SK-N-MC (cell line): ENCODE measurements at regions not wholly inside any gene's neighbourhood (a gene's known extent, or its start where the extent isn't known, plus 50 kb on each side); places are given as distances from the start of the nearest gene placed in this dataset.

Experiments used
- EZH2 ChIP-seq: fragments of 200-600 bp; sonication (generic); IDR thresholded peaks from one replicate; pipeline ENCODE4 v1.6.1; 2017; ENCODE audit warnings: antibody characterized with exemption
- FOXP2 ChIP-seq: optimal IDR thresholded peaks from 2 replicates; pipeline ENCODE3; 2011; ENCODE audit warnings: mild to moderate bottlenecking, moderate library complexity; ENCODE audit not compliant: insufficient read depth; ENCODE audit errors: extremely low read length, control extremely low read depth
- POLR2AphosphoS5 ChIP-seq: IDR thresholded peaks from 2 replicates; pipeline ENCODE4 v1.6.1; 2012; ENCODE audit warnings: mild to moderate bottlenecking, low read depth, low read length, borderline replicate concordance

- TF ChIP-seq EZH2, result no peak
- no peak for TF ChIP-seq POLR2AphosphoS5
- TF ChIP-seq FOXP2, result no peak
Measured at GRCh38 chr10:4007771-4008170, 222.8 kb upstream of the KLF6 start.
